DND-41 (cell line): ENCODE measurements at regions not wholly inside any gene's neighbourhood (a gene's known extent, or its start where the extent isn't known, plus 50 kb on each side); places are given as distances from the start of the nearest gene placed in this dataset.

Experiments
- ATAC-seq: fragments of 200-7000 bp; cut with Tn5 transposase; 3 replicates; pipeline ENCODE4 v1.9.1; 2021; ENCODE audit warnings: low read depth; ENCODE audit not compliant: insufficient read depth
- DNase-seq: peaks from one replicate; pipeline ENCODE4 v3.0.0-alpha.2; 2020
- H2AFZ ChIP-seq: 2 replicates; pipeline ENCODE4 v1.6.0; 2012; ENCODE audit warnings: low read depth, low read length
- H3K27ac ChIP-seq: 2 replicates; pipeline ENCODE4 v1.5.1; 2012; ENCODE audit warnings: low read length, inconsistent platforms
- H3K27me3 ChIP-seq: fragments of 200-600 bp; sonication (generic); 2 replicates; pipeline ENCODE4 v1.6.0; 2012; ENCODE audit warnings: low read length, mild to moderate bottlenecking, inconsistent platforms; ENCODE audit not compliant: insufficient read depth, poor library complexity
- H3K36me3 ChIP-seq: 2 replicates; pipeline ENCODE4 v1.5.1; 2012; ENCODE audit warnings: low read length, inconsistent platforms; ENCODE audit not compliant: insufficient read depth
- H3K4me1 ChIP-seq: 2 replicates; pipeline ENCODE4 v1.5.1; 2012; ENCODE audit warnings: mild to moderate bottlenecking, low read length; ENCODE audit not compliant: insufficient read depth
- H3K4me2 ChIP-seq: 2 replicates; pipeline ENCODE4 v1.6.0; 2012; ENCODE audit warnings: mild to moderate bottlenecking, moderate library complexity, low read length, inconsistent platforms; ENCODE audit not compliant: insufficient read depth
- H3K4me3 ChIP-seq, 2 experiments: fragments of 200-600 bp in 1 of 2; shearing (Covaris generic) in 1 of 2; 2 replicates each; pipeline ENCODE4 v1.5.1; 2012 to 2016; ENCODE audit warnings: inconsistent platforms in 2 of 2, low read length in 2 of 2, mild to moderate bottlenecking in 2 of 2, low read depth in 1 of 2, moderate library complexity in 1 of 2
- H3K79me2 ChIP-seq: 2 replicates; pipeline ENCODE4 v1.6.0; 2012; ENCODE audit warnings: low read length, inconsistent platforms; ENCODE audit not compliant: insufficient read depth
- H3K9ac ChIP-seq: 2 replicates; pipeline ENCODE4 v1.6.0; 2012; ENCODE audit warnings: low read depth, mild to moderate bottlenecking, inconsistent platforms, low read length, moderate library complexity
- H3K9me3 ChIP-seq: 2 replicates; pipeline ENCODE4 v1.5.1; 2012; ENCODE audit warnings: low read length, moderate library complexity, mild to moderate bottlenecking, inconsistent platforms; ENCODE audit not compliant: insufficient read depth, severe bottlenecking
- H4K20me1 ChIP-seq: 2 replicates; pipeline ENCODE4 v1.6.0; 2012; ENCODE audit warnings: low read length; ENCODE audit not compliant: insufficient read depth
- EZH2 ChIP-seq: IDR thresholded peaks from 3 replicates; pipeline ENCODE4 v1.6.1; 2012; ENCODE audit warnings: borderline replicate concordance, low read depth, mild to moderate bottlenecking, moderate library complexity, low read length, inconsistent platforms; ENCODE audit not compliant: severe bottlenecking
- TF ChIP-seq, protein P1 (sequence below): IDR thresholded peaks from 2 replicates; pipeline ENCODE4 v1.5.1; 2012; ENCODE audit warnings: borderline replicate concordance, low read length, moderate library complexity, mild to moderate bottlenecking; ENCODE audit not compliant: poor library complexity, severe bottlenecking; ENCODE audit errors: extremely low read depth

DNA sequence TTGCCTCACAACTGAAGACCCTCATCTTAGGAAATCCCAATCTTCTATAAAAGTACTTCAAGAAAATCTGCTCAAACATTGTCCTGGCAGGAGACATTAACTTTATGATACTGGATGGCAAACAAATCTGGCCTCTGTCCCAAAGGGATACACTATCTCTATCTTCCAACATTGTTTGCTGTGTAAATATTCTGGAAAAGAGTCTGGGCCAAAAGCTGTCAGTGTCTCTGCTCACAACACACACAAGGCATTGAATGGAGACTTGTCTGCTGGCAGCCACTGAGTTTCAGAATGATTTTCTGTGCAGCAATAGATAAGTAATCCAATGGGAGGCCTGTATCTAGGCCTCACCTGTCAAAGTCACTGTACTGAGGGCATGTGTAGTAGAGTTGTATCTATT lies 471.1 kb downstream of the DMAC1 start:
- ATAC-seq = no peak

DNA sequence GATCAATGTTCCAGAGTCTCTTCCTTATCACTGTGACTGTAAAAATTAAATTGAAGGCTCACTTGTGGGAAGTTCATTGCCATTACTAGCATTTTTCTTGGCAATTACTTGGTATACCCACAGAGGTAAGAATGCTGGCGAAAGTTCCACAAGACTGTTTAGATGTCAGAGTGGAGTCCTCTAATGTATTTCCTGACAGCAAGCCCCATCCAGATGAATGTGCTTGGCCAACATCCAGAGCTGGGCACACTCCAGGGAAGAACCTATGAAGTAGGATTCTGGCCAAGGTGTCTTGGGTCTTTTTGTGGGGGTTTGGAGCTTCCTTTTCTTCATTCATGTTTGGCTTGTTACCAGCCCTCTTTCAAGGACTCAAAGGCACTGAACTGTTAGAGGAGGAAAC lies 473.6 kb downstream of the DMAC1 start:
- no peak for DNase-seq
- no peak for ATAC-seq

More for the DNA sequence above, 471.1 kb downstream of the DMAC1 start:
- no peak overlapping the region for H3K4me3 ChIP-seq
- H3K9me3 ChIP-seq = no peaks in the 10 kb centered on the region
- no peak overlapping the region for H3K9ac ChIP-seq
- no peak for TF ChIP-seq EZH2
- TF ChIP-seq, protein P1, sequence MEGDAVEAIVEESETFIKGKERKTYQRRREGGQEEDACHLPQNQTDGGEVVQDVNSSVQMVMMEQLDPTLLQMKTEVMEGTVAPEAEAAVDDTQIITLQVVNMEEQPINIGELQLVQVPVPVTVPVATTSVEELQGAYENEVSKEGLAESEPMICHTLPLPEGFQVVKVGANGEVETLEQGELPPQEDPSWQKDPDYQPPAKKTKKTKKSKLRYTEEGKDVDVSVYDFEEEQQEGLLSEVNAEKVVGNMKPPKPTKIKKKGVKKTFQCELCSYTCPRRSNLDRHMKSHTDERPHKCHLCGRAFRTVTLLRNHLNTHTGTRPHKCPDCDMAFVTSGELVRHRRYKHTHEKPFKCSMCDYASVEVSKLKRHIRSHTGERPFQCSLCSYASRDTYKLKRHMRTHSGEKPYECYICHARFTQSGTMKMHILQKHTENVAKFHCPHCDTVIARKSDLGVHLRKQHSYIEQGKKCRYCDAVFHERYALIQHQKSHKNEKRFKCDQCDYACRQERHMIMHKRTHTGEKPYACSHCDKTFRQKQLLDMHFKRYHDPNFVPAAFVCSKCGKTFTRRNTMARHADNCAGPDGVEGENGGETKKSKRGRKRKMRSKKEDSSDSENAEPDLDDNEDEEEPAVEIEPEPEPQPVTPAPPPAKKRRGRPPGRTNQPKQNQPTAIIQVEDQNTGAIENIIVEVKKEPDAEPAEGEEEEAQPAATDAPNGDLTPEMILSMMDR = no peak
- no peaks in the 10 kb centered on the region for H3K36me3 ChIP-seq
- H3K4me1 ChIP-seq = no peaks in the 10 kb centered on the region
- H3K79me2 ChIP-seq = no peaks in the 10 kb centered on the region
- DNase-seq = no peak
- H3K27me3 ChIP-seq = no peaks in the 10 kb centered on the region
- H3K27ac ChIP-seq = no peak overlapping the region
- H3K4me2 ChIP-seq = no peak overlapping the region
- H2AFZ ChIP-seq = no peak overlapping the region
- H4K20me1 ChIP-seq = no peaks in the 10 kb centered on the region

DNA sequence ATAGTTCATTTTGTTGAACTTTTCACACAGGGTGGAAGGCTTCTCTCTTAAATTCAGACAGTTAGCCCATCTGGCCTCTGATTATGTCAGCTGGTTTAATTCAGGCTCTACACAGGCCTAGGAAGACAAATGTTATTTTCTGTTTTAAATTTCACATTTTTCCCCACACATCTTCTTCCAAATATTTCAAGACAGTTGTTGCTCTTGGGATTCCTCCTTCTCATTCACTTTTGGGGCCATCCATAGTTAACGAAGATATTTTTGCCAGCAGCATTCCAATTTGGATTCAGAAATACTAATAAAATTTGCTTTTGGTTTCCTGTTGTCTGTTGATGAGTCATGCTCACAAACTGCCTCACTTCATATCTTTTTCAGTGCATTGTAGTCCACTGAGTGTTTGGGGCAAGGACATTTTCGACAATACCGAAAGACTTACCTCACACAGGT lies 475.4 kb downstream of the DMAC1 start:
- H3K9ac ChIP-seq = no peak overlapping the region
- H3K4me2 ChIP-seq = no peak overlapping the region
- no peaks in the 10 kb centered on the region for H4K20me1 ChIP-seq
- H3K4me1 ChIP-seq = no peaks in the 10 kb centered on the region
- no peaks in the 10 kb centered on the region for H3K36me3 ChIP-seq
- no peak overlapping the region for H3K27ac ChIP-seq
- no peaks in the 10 kb centered on the region for H3K79me2 ChIP-seq
- H3K9me3 ChIP-seq = no peaks in the 10 kb centered on the region
- DNase-seq (no peak), ATAC-seq (no peak)
- H3K27me3 ChIP-seq = no peaks in the 10 kb centered on the region
- H3K4me3 ChIP-seq = no peak overlapping the region
- H2AFZ ChIP-seq = no peak overlapping the region
- TF ChIP-seq, protein P1 = no peak
- TF ChIP-seq EZH2 = no peak

More for the DNA sequence above, 473.6 kb downstream of the DMAC1 start:
- TF ChIP-seq, protein P1 = no peak
- TF ChIP-seq EZH2 = no peak
- Histone ChIP-seq H3K9me3 (no peaks in the 10 kb centered on the region), H2AFZ (no peak overlapping the region), H3K36me3 (no peaks in the 10 kb centered on the region), H3K4me2 (no peak overlapping the region), H3K9ac (no peak overlapping the region), H3K27ac (no peak overlapping the region), H4K20me1 (no peaks in the 10 kb centered on the region), H3K79me2 (no peaks in the 10 kb centered on the region), H3K27me3 (no peaks in the 10 kb centered on the region), H3K4me1 (no peaks in the 10 kb centered on the region), H3K4me3 (no peak overlapping the region)

DNA sequence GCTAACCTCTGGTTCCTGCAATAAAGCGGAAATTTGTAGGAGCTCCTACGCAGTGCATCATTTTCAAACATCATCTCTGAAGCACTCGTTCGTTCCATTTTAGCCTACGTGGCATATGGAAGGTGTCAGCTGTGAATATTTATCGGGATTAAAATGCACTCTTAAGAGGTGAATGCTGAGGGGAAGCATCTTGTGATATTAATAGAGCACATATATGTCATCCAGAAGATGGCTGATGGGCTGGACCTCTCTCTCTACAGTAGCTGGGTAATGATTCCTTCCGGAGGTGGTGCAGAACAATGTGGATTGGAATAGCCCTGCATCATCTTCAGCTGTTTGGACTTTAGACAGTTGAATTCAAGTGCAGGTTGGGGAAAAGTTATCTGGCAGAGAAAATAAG lies 478.7 kb downstream of the DMAC1 start:
- no peaks in the 10 kb centered on the region for H3K27me3 ChIP-seq
- no peak overlapping the region for H3K4me3 ChIP-seq
- no peak for DNase-seq
- H3K79me2 ChIP-seq = no peaks in the 10 kb centered on the region
- H3K27ac ChIP-seq = no peak overlapping the region
- TF ChIP-seq, protein P1 = no peak
- no peak for TF ChIP-seq EZH2
- H2AFZ ChIP-seq = no peak overlapping the region
- H3K9me3 ChIP-seq = no peaks in the 10 kb centered on the region
- no peaks in the 10 kb centered on the region for H4K20me1 ChIP-seq
- no peaks in the 10 kb centered on the region for H3K36me3 ChIP-seq
- no peaks in the 10 kb centered on the region for H3K4me1 ChIP-seq
- H3K9ac ChIP-seq = no peak overlapping the region
- ATAC-seq = no peak
- no peak overlapping the region for H3K4me2 ChIP-seq
